RWPE2 (cell line): ENCODE measurements at regions not wholly inside any gene's neighbourhood (a gene's known extent, or its start where the extent isn't known, plus 50 kb on each side); places are given as distances from the start of the nearest gene placed in this dataset.
"Not testable (repeated sequence)": the region's sequence is repeated elsewhere in the genome, so short reads cannot be mapped to it uniquely, and the experiment has no call there.

Experiments used
- ATAC-seq: fragments of 200-7000 bp; cut with Tn5 transposase; 3 replicates; pipeline ENCODE4 v1.9.1; 2021; ENCODE audit warnings: low read depth
- DNase-seq: peaks from one replicate; pipeline ENCODE4 v3.0.0-alpha.2; 2020; ENCODE audit warnings: low spot score
- H3K27ac ChIP-seq: fragments of 450-650 bp; 2 replicates; pipeline ENCODE4 v1.5.1; 2017; ENCODE audit warnings: mild to moderate bottlenecking; ENCODE audit not compliant: poor library complexity, severe bottlenecking
- H3K27me3 ChIP-seq: fragments of 250-450 bp; sonication (Bioruptor Pico); 2 replicates; pipeline ENCODE4 v1.5.1; 2021; ENCODE audit warnings: mild to moderate bottlenecking, moderate library complexity; ENCODE audit not compliant: insufficient read depth, poor library complexity, severe bottlenecking
- H3K36me3 ChIP-seq: fragments of 250-450 bp; sonication (Bioruptor Pico); 2 replicates; pipeline ENCODE4 v1.5.1; 2020; ENCODE audit warnings: low read depth, mild to moderate bottlenecking, moderate library complexity
- H3K4me1 ChIP-seq: fragments of 250-450 bp; sonication (Bioruptor Pico); 2 replicates; pipeline ENCODE4 v1.5.1; 2021; ENCODE audit warnings: mild to moderate bottlenecking, moderate library complexity; ENCODE audit not compliant: insufficient read depth, poor library complexity, severe bottlenecking
- H3K4me3 ChIP-seq: fragments of 250-450 bp; sonication (Bioruptor Pico); 2 replicates; pipeline ENCODE4 v1.5.1; 2021; ENCODE audit warnings: mild to moderate bottlenecking, moderate library complexity; ENCODE audit not compliant: severe bottlenecking
- H3K9me3 ChIP-seq: fragments of 250-450 bp; sonication (Bioruptor Pico); 2 replicates; pipeline ENCODE4 v1.5.1; 2021; ENCODE audit warnings: mild to moderate bottlenecking, moderate library complexity; ENCODE audit not compliant: severe bottlenecking
- CTCF ChIP-seq: fragments of 450-650 bp; IDR thresholded peaks from one replicate; pipeline ENCODE4 v1.5.1; 2017; ENCODE audit warnings: mild to moderate bottlenecking, moderate library complexity; ENCODE audit not compliant: poor library complexity, severe bottlenecking

DNA sequence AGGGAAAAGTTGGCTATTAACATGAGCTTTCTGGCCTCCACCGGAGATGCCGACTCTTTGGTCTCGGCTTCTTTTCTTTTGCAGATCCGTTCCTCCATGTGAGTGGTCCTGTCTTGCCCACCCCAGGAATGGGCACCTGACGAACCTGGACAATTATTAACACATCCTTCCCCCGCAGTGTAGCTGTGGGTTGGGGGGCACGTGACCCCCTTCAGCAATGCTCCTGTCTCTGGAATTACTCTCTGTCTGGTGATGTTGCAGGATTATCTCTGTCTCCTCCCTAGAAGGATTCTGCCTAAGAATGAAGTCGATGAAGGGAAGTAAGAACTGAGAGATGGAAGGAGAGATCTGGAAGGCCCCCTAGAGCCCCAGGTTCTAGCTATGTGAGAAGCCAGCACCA is 115.2 kb upstream of the NPAS2 start:
- peaks cover 12% of the 10 kb centered on the region for H3K4me1 ChIP-seq
- DNase-seq (no peak), ATAC-seq (no peak)
- H3K9me3 ChIP-seq: no peaks in the 10 kb centered on the region
- H3K27ac ChIP-seq: no peak overlapping the region
- no peaks in the 10 kb centered on the region for H3K36me3 ChIP-seq
- TF ChIP-seq CTCF: no peak
- H3K4me3 ChIP-seq: no peak overlapping the region
- no peaks in the 10 kb centered on the region for H3K27me3 ChIP-seq

DNA sequence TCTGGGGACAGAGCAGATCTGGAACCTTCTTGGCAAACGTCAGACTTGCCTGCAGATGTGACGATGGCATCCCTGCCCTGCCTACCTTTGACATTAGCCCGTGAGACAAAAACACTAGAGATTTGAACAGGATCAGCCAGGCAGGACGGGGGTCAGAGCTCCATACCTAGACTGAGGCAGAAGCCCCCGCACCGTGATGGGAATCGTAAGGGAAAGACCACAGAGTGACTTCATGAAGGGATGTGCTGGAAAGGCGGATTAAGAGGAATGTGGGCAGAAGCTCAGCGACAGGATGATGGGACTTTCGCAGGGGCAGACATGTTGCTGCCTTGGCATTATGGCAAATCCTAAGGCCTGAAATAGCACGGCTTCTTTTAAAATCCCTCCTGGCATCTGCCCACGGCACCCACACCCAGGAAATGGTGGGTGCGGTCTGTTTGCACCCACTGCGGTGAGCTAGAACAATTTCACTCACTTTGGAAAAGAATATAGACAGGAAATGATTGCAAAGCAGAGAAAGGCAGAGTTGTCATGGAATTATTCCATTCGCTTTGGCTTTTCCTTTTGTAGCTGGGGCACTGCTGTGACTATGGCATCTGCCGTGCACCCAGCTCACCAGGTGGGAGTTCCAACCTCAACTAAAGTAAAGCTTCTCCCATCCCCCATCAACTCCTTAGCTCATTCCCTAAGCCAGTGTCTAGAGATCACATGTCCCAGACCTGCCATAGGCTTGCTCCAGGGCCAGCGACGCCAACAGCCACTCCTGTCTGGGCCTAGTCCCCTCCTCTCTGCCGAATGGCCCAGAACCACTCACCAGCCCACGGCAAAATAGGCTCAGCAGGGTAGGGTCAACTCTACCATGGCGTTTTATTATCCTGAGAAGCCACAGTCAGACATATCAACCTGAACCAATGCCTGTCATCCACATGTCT is 112.7 kb upstream of the NPAS2 start:
- Histone ChIP-seq H3K4me3 (no peak overlapping the region), H3K27ac (peak overlapping the region; percentile 52)
- DNase-seq: no peak

GRCh38 chr2:100708333-100708732 is 111.6 kb upstream of the NPAS2 start:
- Histone ChIP-seq H3K27ac (no peak overlapping the region), H3K4me3 (no peak overlapping the region), H3K36me3 (no peaks in the 10 kb centered on the region), H3K9me3 (no peaks in the 10 kb centered on the region), H3K27me3 (no peaks in the 10 kb centered on the region), H3K4me1 (peaks cover 12% of the 10 kb centered on the region)
- TF ChIP-seq CTCF: no peak
- DNase-seq (no peak), ATAC-seq (no peak)

More for the DNA sequence above, 112.7 kb upstream of the NPAS2 start:
- H3K36me3 ChIP-seq: no peaks in the 10 kb centered on the region
- H3K4me1 ChIP-seq: peaks cover 12% of the 10 kb centered on the region
- TF ChIP-seq CTCF: no peak
- ATAC-seq: peak; percentile 61; the same call in 2 of the 3 replicates
- H3K9me3 ChIP-seq: no peaks in the 10 kb centered on the region
- H3K27me3 ChIP-seq: no peaks in the 10 kb centered on the region

GRCh38 chr2:100713106-100713505 is 106.8 kb upstream of the NPAS2 start:
- Histone ChIP-seq H3K27ac (no peak overlapping the region), H3K4me1 (peaks cover under 1% of the 10 kb centered on the region), H3K4me3 (no peak overlapping the region), H3K27me3 (no peaks in the 10 kb centered on the region), H3K9me3 (no peaks in the 10 kb centered on the region), H3K36me3 (no peaks in the 10 kb centered on the region)
- no peak for TF ChIP-seq CTCF
- ATAC-seq: no peak
- no peak for DNase-seq

DNA sequence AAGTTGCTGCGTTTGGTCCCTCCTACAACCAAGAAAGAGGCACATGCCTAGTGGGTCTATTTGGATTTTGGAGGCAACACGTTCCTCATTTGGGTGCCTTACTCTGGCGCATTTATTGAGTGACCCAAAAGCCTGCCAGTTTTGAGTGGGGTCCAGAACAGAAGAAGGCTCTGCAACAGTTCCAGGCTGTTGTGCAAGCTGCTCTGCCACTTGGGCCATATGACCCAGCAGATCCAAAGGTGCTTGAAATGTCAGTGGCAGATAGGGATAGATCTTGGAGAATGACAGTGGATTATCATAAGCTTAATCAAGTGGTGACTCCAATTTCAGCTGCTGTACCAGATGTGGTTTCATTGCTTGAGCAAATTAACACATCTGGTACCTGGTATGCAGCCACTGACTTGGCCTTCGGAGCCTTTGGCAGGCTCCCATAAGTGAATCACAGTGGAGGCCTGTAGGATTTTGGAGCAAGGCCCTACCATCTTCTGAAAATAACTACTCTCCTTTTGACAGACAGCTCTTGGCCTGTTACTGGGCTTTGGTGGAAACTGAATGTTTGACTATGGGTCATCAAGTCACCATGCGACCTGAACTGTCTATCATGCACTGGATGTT is 105.4 kb upstream of the NPAS2 start:
- DNase-seq, H3K27ac ChIP-seq, H3K27me3 ChIP-seq, H3K9me3 ChIP-seq, H3K36me3 ChIP-seq, ATAC-seq, H3K4me3 ChIP-seq, H3K4me1 ChIP-seq: not testable (repeated sequence)

GRCh38 chr2:100715861-100716260 is 104.1 kb upstream of the NPAS2 start:
- H3K27me3 ChIP-seq, ATAC-seq, H3K36me3 ChIP-seq, H3K4me3 ChIP-seq, DNase-seq, H3K27ac ChIP-seq, H3K4me1 ChIP-seq, H3K9me3 ChIP-seq: not testable (repeated sequence)
